ENCODE measurements at regions not wholly inside any gene's neighbourhood (a gene's known extent, or its start where the extent isn't known, plus 50 kb on each side); places are given as distances from the start of the nearest gene placed in this dataset.

- no peaks in the 10 kb centered on the region for H3K4me1 Mint-ChIP-seq (ENCODE audit: low read depth)
Observed at GRCh38 chr5:93193431-93194347, 387.3 kb downstream of the NR2F1-AS1 start.

GRCh38 chr5:93192683-93193082 is 388.3 kb downstream of the NR2F1-AS1 start:
- Mint-ChIP-seq H3K36me3 (ENCODE audit: low read depth) (no peaks in the 10 kb centered on the region), H3K9me3 (no peaks in the 10 kb centered on the region), H3K4me1 (ENCODE audit: low read depth) (no peaks in the 10 kb centered on the region), H3K27me3 (no peaks in the 10 kb centered on the region), H3K4me3 (no peak overlapping the region), H3K27ac (no peak overlapping the region)

More at GRCh38 chr5:93193431-93194347, 387.3 kb downstream of the NR2F1-AS1 start:
- Mint-ChIP-seq H3K4me3 (no peak overlapping the region), H3K27ac (no peak overlapping the region), H3K27me3 (no peaks in the 10 kb centered on the region), H3K36me3 (ENCODE audit: low read depth) (no peaks in the 10 kb centered on the region), H3K9me3 (no peaks in the 10 kb centered on the region)

- H3K27me3 Mint-ChIP-seq, result no peaks in the 10 kb centered on the region
- no peak overlapping the region for H3K27ac Mint-ChIP-seq
- H3K4me1 Mint-ChIP-seq (ENCODE audit: low read depth), result no peaks in the 10 kb centered on the region
- H3K36me3 Mint-ChIP-seq (ENCODE audit: low read depth), result no peaks in the 10 kb centered on the region
- no peaks in the 10 kb centered on the region for H3K9me3 Mint-ChIP-seq
- H3K4me3 Mint-ChIP-seq, result no peak overlapping the region
Observed at GRCh38 chr5:93192087-93192486, 388.9 kb downstream of the NR2F1-AS1 start.

- no peak overlapping the region for H3K27ac Mint-ChIP-seq
Observed at GRCh38 chr5:93191035-93191817, 389.8 kb downstream of the NR2F1-AS1 start.

GRCh38 chr5:93189707-93190120 is 391.3 kb downstream of the NR2F1-AS1 start:
- H3K27me3 Mint-ChIP-seq, result no peaks in the 10 kb centered on the region
- no peak overlapping the region for H3K27ac Mint-ChIP-seq
- no peaks in the 10 kb centered on the region for H3K4me1 Mint-ChIP-seq (ENCODE audit: low read depth)
- no peaks in the 10 kb centered on the region for H3K36me3 Mint-ChIP-seq (ENCODE audit: low read depth)
- H3K9me3 Mint-ChIP-seq, result no peaks in the 10 kb centered on the region
- no peak overlapping the region for H3K4me3 Mint-ChIP-seq

More at GRCh38 chr5:93191035-93191817, 389.8 kb downstream of the NR2F1-AS1 start:
- H3K36me3 Mint-ChIP-seq (ENCODE audit: low read depth), result no peaks in the 10 kb centered on the region
- no peaks in the 10 kb centered on the region for H3K27me3 Mint-ChIP-seq
- no peaks in the 10 kb centered on the region for H3K9me3 Mint-ChIP-seq
- no peaks in the 10 kb centered on the region for H3K4me1 Mint-ChIP-seq (ENCODE audit: low read depth)
- no peak overlapping the region for H3K4me3 Mint-ChIP-seq

- Mint-ChIP-seq H3K36me3 (ENCODE audit: low read depth) (no peaks in the 10 kb centered on the region), H3K27ac (no peak overlapping the region), H3K27me3 (no peaks in the 10 kb centered on the region), H3K9me3 (no peaks in the 10 kb centered on the region), H3K4me1 (ENCODE audit: low read depth) (no peaks in the 10 kb centered on the region), H3K4me3 (no peak overlapping the region)
Observed at GRCh38 chr5:93188876-93189485, 392.0 kb downstream of the NR2F1-AS1 start.

- H3K9me3 Mint-ChIP-seq, result no peaks in the 10 kb centered on the region
- H3K27me3 Mint-ChIP-seq, result no peaks in the 10 kb centered on the region
- no peak overlapping the region for H3K27ac Mint-ChIP-seq
- no peaks in the 10 kb centered on the region for H3K4me1 Mint-ChIP-seq (ENCODE audit: low read depth)
- H3K36me3 Mint-ChIP-seq (ENCODE audit: low read depth), result no peaks in the 10 kb centered on the region
- H3K4me3 Mint-ChIP-seq, result no peak overlapping the region
Observed at GRCh38 chr5:93186076-93186682, 394.8 kb downstream of the NR2F1-AS1 start.

GRCh38 chr5:93184041-93184440 is 397.0 kb downstream of the NR2F1-AS1 start:
- no peak overlapping the region for H3K4me3 Mint-ChIP-seq
- no peaks in the 10 kb centered on the region for H3K27me3 Mint-ChIP-seq
- H3K9me3 Mint-ChIP-seq, result no peaks in the 10 kb centered on the region
- H3K4me1 Mint-ChIP-seq (ENCODE audit: low read depth), result no peaks in the 10 kb centered on the region
- H3K36me3 Mint-ChIP-seq (ENCODE audit: low read depth), result no peaks in the 10 kb centered on the region
- no peak overlapping the region for H3K27ac Mint-ChIP-seq

GRCh38 chr5:93179466-93179865 is 401.6 kb downstream of the NR2F1-AS1 start:
- no peaks in the 10 kb centered on the region for H3K36me3 Mint-ChIP-seq (ENCODE audit: low read depth)

GRCh38 chr5:93174930-93175329 is 406.1 kb downstream of the NR2F1-AS1 start:
- Mint-ChIP-seq H3K27ac (no peak overlapping the region), H3K4me1 (ENCODE audit: low read depth) (no peaks in the 10 kb centered on the region), H3K9me3 (peaks cover 14% of the 10 kb centered on the region), H3K4me3 (no peak overlapping the region), H3K36me3 (ENCODE audit: low read depth) (no peaks in the 10 kb centered on the region), H3K27me3 (no peaks in the 10 kb centered on the region)

More at GRCh38 chr5:93179466-93179865, 401.6 kb downstream of the NR2F1-AS1 start:
- H3K27ac Mint-ChIP-seq, result no peak overlapping the region
- H3K9me3 Mint-ChIP-seq, result peaks cover 9% of the 10 kb centered on the region
- H3K27me3 Mint-ChIP-seq, result no peaks in the 10 kb centered on the region
- no peak overlapping the region for H3K4me3 Mint-ChIP-seq
- H3K4me1 Mint-ChIP-seq (ENCODE audit: low read depth), result no peaks in the 10 kb centered on the region

- Mint-ChIP-seq H3K36me3 (ENCODE audit: low read depth) (no peaks in the 10 kb centered on the region), H3K4me1 (ENCODE audit: low read depth) (no peaks in the 10 kb centered on the region), H3K9me3 (no peaks in the 10 kb centered on the region), H3K27me3 (no peaks in the 10 kb centered on the region), H3K4me3 (no peak overlapping the region), H3K27ac (no peak overlapping the region)
Observed at GRCh38 chr5:93165559-93165958, 415.5 kb downstream of the NR2F1-AS1 start.

- H3K4me3 Mint-ChIP-seq, result no peak overlapping the region
- H3K27ac Mint-ChIP-seq, result no peak overlapping the region
- no peaks in the 10 kb centered on the region for H3K9me3 Mint-ChIP-seq
- H3K36me3 Mint-ChIP-seq (ENCODE audit: low read depth), result no peaks in the 10 kb centered on the region
- no peaks in the 10 kb centered on the region for H3K4me1 Mint-ChIP-seq (ENCODE audit: low read depth)
- H3K27me3 Mint-ChIP-seq, result no peaks in the 10 kb centered on the region
Observed at GRCh38 chr5:93164690-93165089, 416.3 kb downstream of the NR2F1-AS1 start.

- H3K36me3 Mint-ChIP-seq (ENCODE audit: low read depth), result no peaks in the 10 kb centered on the region
- H3K9me3 Mint-ChIP-seq, result no peaks in the 10 kb centered on the region
- no peak overlapping the region for H3K27ac Mint-ChIP-seq
- no peak overlapping the region for H3K4me3 Mint-ChIP-seq
- H3K4me1 Mint-ChIP-seq (ENCODE audit: low read depth), result no peaks in the 10 kb centered on the region
- H3K27me3 Mint-ChIP-seq, result no peaks in the 10 kb centered on the region
Observed at GRCh38 chr5:93163010-93163663, 417.9 kb downstream of the NR2F1-AS1 start.

All from stimulated activated naive CD8-positive, alpha-beta T cell treated with anti-CD3 and anti-CD28 coated beads, Interleukin-15, Interleukin-2, amounts not matched to agents 100 ng/mL and 50 ng/mL, for 24 hours (primary cell).